ENCODE measurements at regions not wholly inside any gene's neighbourhood (a gene's known extent, or its start where the extent isn't known, plus 50 kb on each side); places are given as distances from the start of the nearest gene placed in this dataset.

GRCh38 chr7:121579639-121580038 lies 183.5 kb upstream of the FAM3C start:
- ChIA-PET CTCF (no interaction called here), POLR2A (interaction anchor here (0.6 kb wide), 1 partner anchor 629 kb away, joined by 3 read pairs; the partner anchor contains the start of gene ING3)
- Histone ChIP-seq H3K27me3 (ENCODE audit: control insufficient read depth, insufficient read depth, low read length) (peaks cover 22% of the 10 kb centered on the region), H3K9me3 (ENCODE audit: control insufficient read depth, insufficient read depth, low read depth, low read length) (no peaks in the 10 kb centered on the region), H3K4me3 (ENCODE audit: low read depth in 2 of 2, low read length in 2 of 2) (no peak overlapping the region), H3K4me1 (ENCODE audit: control insufficient read depth, insufficient read depth, low read length) (no peaks in the 10 kb centered on the region), H3K36me3 (ENCODE audit: control insufficient read depth, insufficient read depth, low read length) (no peaks in the 10 kb centered on the region), H3K27ac (ENCODE audit: low read length) (no peak overlapping the region)
- in situ Hi-C loops (cut with HindIII; ENCODE audit: low pct_unique_long_range_greater_than_20kb, low sequenced_read_pairs): no loop called here
- no peak for DNase-seq (ENCODE audit: low read depth, low spot score)
- no TSS peak for BruUV-seq (replicated peaks)
- no peak for TF ChIP-seq CTCF (IDR thresholded peaks at IDR 0.05)
- no peak for TF ChIP-seq SIN3A (IDR thresholded peaks at IDR 0.05; ENCODE audit: borderline replicate concordance, insufficient read depth, low read depth, low read length)
- TF ChIP-seq TCF7L2 (IDR thresholded peaks at IDR 0.05; ENCODE audit: low read depth, low read length): no peak
- TF ChIP-seq REST (IDR thresholded peaks at IDR 0.05; ENCODE audit: insufficient read depth in 1 of 2, low read depth in 2 of 2, low read length in 1 of 2): no peak
- TF ChIP-seq POLR2AphosphoS5 (IDR thresholded peaks at IDR 0.05; ENCODE audit: low read depth, low read length): no peak
- ATAC-seq: no peak
- intact Hi-C loops (cut with micrococcal nuclease; ENCODE audit: unreplicated experiment): no loop called here

GRCh38 chr7:121578669-121579068 lies 182.6 kb upstream of the FAM3C start:
- H3K4me3 ChIP-seq (ENCODE audit: low read depth in 2 of 2, low read length in 2 of 2): no peak overlapping the region
- H3K4me1 ChIP-seq (ENCODE audit: control insufficient read depth, insufficient read depth, low read length): no peaks in the 10 kb centered on the region
- no peak for TF ChIP-seq SIN3A (IDR thresholded peaks at IDR 0.05; ENCODE audit: borderline replicate concordance, insufficient read depth, low read depth, low read length)
- no peak for TF ChIP-seq REST (IDR thresholded peaks at IDR 0.05; ENCODE audit: insufficient read depth in 1 of 2, low read depth in 2 of 2, low read length in 1 of 2)
- no peak for TF ChIP-seq TCF7L2 (IDR thresholded peaks at IDR 0.05; ENCODE audit: low read depth, low read length)
- TF ChIP-seq POLR2AphosphoS5 (IDR thresholded peaks at IDR 0.05; ENCODE audit: low read depth, low read length): no peak
- TF ChIP-seq CTCF (IDR thresholded peaks at IDR 0.05): no peak
- H3K27ac ChIP-seq (ENCODE audit: low read length): no peak overlapping the region
- intact Hi-C loops (cut with micrococcal nuclease; ENCODE audit: unreplicated experiment) (no loop called here), in situ Hi-C loops (cut with HindIII; ENCODE audit: low pct_unique_long_range_greater_than_20kb, low sequenced_read_pairs) (no loop called here)
- ChIA-PET CTCF (no interaction called here), POLR2A (no interaction called here)
- peaks cover 24% of the 10 kb centered on the region for H3K27me3 ChIP-seq (ENCODE audit: control insufficient read depth, insufficient read depth, low read length)
- no peaks in the 10 kb centered on the region for H3K36me3 ChIP-seq (ENCODE audit: control insufficient read depth, insufficient read depth, low read length)
- DNase-seq (ENCODE audit: low read depth, low spot score): no peak
- no peaks in the 10 kb centered on the region for H3K9me3 ChIP-seq (ENCODE audit: control insufficient read depth, insufficient read depth, low read depth, low read length)
- no TSS peak for BruUV-seq (replicated peaks)
- no peak for ATAC-seq
